SK-N-SH (cell line): ENCODE measurements at regions not wholly inside any gene's neighbourhood (a gene's known extent, or its start where the extent isn't known, plus 50 kb on each side); places are given as distances from the start of the nearest gene placed in this dataset.

Experiments used
- CTCF ChIA-PET: fragments of 300-600, 350-600 bp; formaldehyde crosslinking; extraction: SDS; loops from one replicate; lab custom pipeline; 2021; lab: Yijun Ruan, JAX
- POLR2A ChIA-PET: fragments of 350-600 bp; sonication (Branson Sonifier 250); formaldehyde crosslinking; extraction: SDS; loops from one replicate; lab custom pipeline; 2020; ENCODE audit warnings: antibody characterized with exemption, inconsistent platforms; lab: Yijun Ruan, JAX
- DNase-seq: peaks from one replicate; pipeline ENCODE4 v3.0.0; 2012
- H2AFZ ChIP-seq: fragments of 200-600 bp; sonication (generic); 2 replicates; pipeline ENCODE4 v1.8.1; 2016; ENCODE audit warnings: antibody characterized with exemption, mild to moderate bottlenecking, low read depth
- H3F3A ChIP-seq: fragments of 200-600 bp; sonication (generic); replicated peaks from 2 replicates; pipeline ENCODE3; 2016; ENCODE audit warnings: antibody characterized with exemption, mild to moderate bottlenecking; ENCODE audit not compliant: insufficient read depth
- H3K27ac ChIP-seq, 2 experiments: fragments of 200-500 bp in 1 of 2; fragments of 200-600 bp in 1 of 2; sonication (Bioruptor generic) in 1 of 2; sonication (generic), shearing (Covaris generic) in 1 of 2; 2 replicates each; pipeline versions ENCODE4 v1.5.1 to v1.6.1; 2014 to 2016; ENCODE audit warnings: low read depth in 2 of 2, inconsistent platforms in 1 of 2, low read length in 1 of 2, mild to moderate bottlenecking in 1 of 2, mixed read lengths in 1 of 2
- H3K27me3 ChIP-seq: fragments of 200-600 bp; sonication (generic), shearing (Covaris generic); 2 replicates; pipeline ENCODE4 v1.6.1; 2016; ENCODE audit warnings: mixed run types; ENCODE audit not compliant: insufficient read depth
- H3K36me3 ChIP-seq, 2 experiments: fragments of 200-500 bp in 1 of 2; fragments of 200-600 bp in 1 of 2; sonication (Bioruptor generic) in 1 of 2; sonication (generic) in 1 of 2; replicated peaks in 1 of 2; 2 replicates each; pipeline versions ENCODE3 to v1.5.1; 2014 to 2016; ENCODE audit warnings: low read length in 1 of 2, mild to moderate bottlenecking in 1 of 2; ENCODE audit not compliant: insufficient read depth in 2 of 2, control insufficient read depth in 1 of 2
- H3K4me1 ChIP-seq, 2 experiments: fragments of 200-500 bp in 1 of 2; fragments of 200-600 bp in 1 of 2; sonication (Bioruptor generic) in 1 of 2; sonication (generic), shearing (Covaris generic) in 1 of 2; 2 replicates each; pipeline versions ENCODE4 v1.5.1 to v1.6.1; 2014 to 2016; ENCODE audit warnings: low read depth in 1 of 2, low read length in 1 of 2, mixed run types in 1 of 2; ENCODE audit not compliant: insufficient read depth in 2 of 2, control insufficient read depth in 1 of 2
- H3K4me2 ChIP-seq: fragments of 200-600 bp; sonication (generic), shearing (Covaris generic); 2 replicates; pipeline ENCODE4 v1.6.1; 2017; ENCODE audit warnings: mixed run types
- H3K4me3 ChIP-seq, 2 experiments: fragments of 200-500 bp in 1 of 2; fragments of 200-600 bp in 1 of 2; sonication (Bioruptor generic) in 1 of 2; sonication (generic), shearing (Covaris generic) in 1 of 2; 2 replicates each; pipeline versions ENCODE4 v1.5.1 to v1.8.1; 2014 to 2016; ENCODE audit warnings: low read depth in 2 of 2, inconsistent platforms in 1 of 2, low read length in 1 of 2, mild to moderate bottlenecking in 1 of 2, mixed read lengths in 1 of 2, moderate library complexity in 1 of 2
- H3K79me2 ChIP-seq: fragments of 200-600 bp; sonication (generic); 2 replicates; pipeline ENCODE4 v1.8.1; 2017; ENCODE audit warnings: mild to moderate bottlenecking; ENCODE audit not compliant: insufficient read depth
- H3K9ac ChIP-seq: fragments of 200-600 bp; sonication (generic); 2 replicates; pipeline ENCODE4 v1.6.1; 2017; ENCODE audit warnings: mixed run types
- H3K9me2 ChIP-seq: fragments of 200-600 bp; sonication (generic); 2 replicates; pipeline ENCODE4 v1.6.1; 2017; ENCODE audit warnings: mixed run types
- H3K9me3 ChIP-seq: fragments of 200-600 bp; sonication (generic); 2 replicates; pipeline ENCODE4 v1.6.1; 2017; ENCODE audit warnings: mixed run types, mild to moderate bottlenecking, moderate library complexity
- H4K20me1 ChIP-seq: fragments of 200-600 bp; sonication (generic); 2 replicates; pipeline ENCODE4 v1.6.1; 2017; ENCODE audit warnings: mild to moderate bottlenecking, mixed run types; ENCODE audit not compliant: insufficient read depth
- CHD2 ChIP-seq: fragments of 150-350 bp; IDR thresholded peaks from 2 replicates; pipeline ENCODE4 v1.6.1; 2018; ENCODE audit warnings: low read length; ENCODE audit not compliant: partially characterized antibody
- EP300 ChIP-seq, 2 experiments: IDR thresholded peaks; 2 replicates each; pipeline versions ENCODE4 v1.4.0 to v1.6.1; 2012; ENCODE audit warnings: borderline replicate concordance in 1 of 2, low read depth in 1 of 2, low read length in 1 of 2
- FOSL2 ChIP-seq: IDR thresholded peaks from 2 replicates; pipeline ENCODE4 v1.4.0; 2012; ENCODE audit warnings: low read depth, mild to moderate bottlenecking, moderate library complexity, borderline replicate concordance
- FOXJ3 ChIP-seq: sonication (generic); formaldehyde crosslinking; IDR thresholded peaks from 2 replicates; pipeline ENCODE4 v1.5.1; 2020; ENCODE audit warnings: mild to moderate bottlenecking, missing genetic modification reagents
- FOXM1 ChIP-seq: IDR thresholded peaks from 2 replicates; pipeline ENCODE4 v1.4.0; 2012; ENCODE audit warnings: low read depth, mild to moderate bottlenecking
- GATA2 ChIP-seq: sonication (generic); formaldehyde crosslinking; IDR thresholded peaks from 2 replicates; pipeline ENCODE4 v1.5.0; 2020; ENCODE audit warnings: mild to moderate bottlenecking, missing genetic modification reagents
- MAX ChIP-seq: IDR thresholded peaks from 2 replicates; pipeline ENCODE4 v1.4.0; 2012; ENCODE audit warnings: low read depth
- MXI1 ChIP-seq: IDR thresholded peaks from 2 replicates; pipeline ENCODE4 v1.6.1; 2012; ENCODE audit warnings: mild to moderate bottlenecking, low read depth, low read length, improper control_type of control experiment
- PBX3 ChIP-seq: IDR thresholded peaks from 2 replicates; pipeline ENCODE4; 2012
- RXRA ChIP-seq: IDR thresholded peaks from 2 replicates; pipeline ENCODE4 v1.4.0; 2012; ENCODE audit warnings: low read depth, mild to moderate bottlenecking, borderline replicate concordance
- SMC3 ChIP-seq: IDR thresholded peaks from 2 replicates; pipeline ENCODE4 v1.6.1; 2012; ENCODE audit warnings: low read depth, low read length, improper control_type of control experiment
- TAF1 ChIP-seq: IDR thresholded peaks from 2 replicates; pipeline ENCODE4 v1.6.1; 2012; ENCODE audit warnings: low read depth, mild to moderate bottlenecking, low read length, moderate library complexity, borderline replicate concordance
- TEAD4 ChIP-seq: IDR thresholded peaks from 2 replicates; pipeline ENCODE4 v1.4.0; 2012; ENCODE audit warnings: mild to moderate bottlenecking, borderline replicate concordance; ENCODE audit not compliant: insufficient read depth
- ZBTB33 ChIP-seq: IDR thresholded peaks from 2 replicates; pipeline ENCODE4 v1.4.0; 2012; ENCODE audit warnings: low read depth, borderline replicate concordance
- WGBS: methylation state at CpG from one replicate; pipeline ENCODE4 v1.1.6; 2017; ENCODE audit warnings: low lambda C conversion rate; 5-methylcytosine and 5-hydroxymethylcytosine counted together

GRCh38 chr3:171533702-171534101 is 73.5 kb upstream of the TNIK start:
- TF ChIP-seq TEAD4: no peak
- no peak for TF ChIP-seq FOSL2
- no peak for TF ChIP-seq FOXJ3 (CRISPR knock-in tag)
- no peak for TF ChIP-seq MAX
- no peak for TF ChIP-seq FOXM1
- TF ChIP-seq SMC3: no peak
- no peak for TF ChIP-seq EP300 (IDR thresholded peaks at IDR 0.05; ENCODE audit: borderline replicate concordance in 1 of 2, low read depth in 1 of 2, low read length in 1 of 2)
- TF ChIP-seq MXI1: no peak
- TF ChIP-seq GATA2 (CRISPR knock-in tag): no peak
- TF ChIP-seq RXRA: no peak
- TF ChIP-seq TAF1: no peak
- TF ChIP-seq, all 33 proteins: peak for 0
- H3K79me2 ChIP-seq: no peaks in the 10 kb centered on the region
- no peaks in the 10 kb centered on the region for H3K36me3 ChIP-seq
- H2AFZ ChIP-seq: no peak overlapping the region
- H3K4me2 ChIP-seq: no peak overlapping the region
- no peak overlapping the region for H3K4me3 ChIP-seq
- no peak overlapping the region for H3K27ac ChIP-seq
- H3K4me1 ChIP-seq: no peaks in the 10 kb centered on the region
- CTCF ChIA-PET: no interaction called here
- H3K27me3 ChIP-seq: no peaks in the 10 kb centered on the region
- H4K20me1 ChIP-seq: no peaks in the 10 kb centered on the region
- POLR2A ChIA-PET: no interaction called here
- H3K9ac ChIP-seq: no peak overlapping the region
- 89% methylated on average over 2 of the region's 2 CpGs for WGBS
- no peaks in the 10 kb centered on the region for H3K9me2 ChIP-seq
- H3K9me3 ChIP-seq: no peaks in the 10 kb centered on the region
- DNase-seq: no peak
- no peaks in the 10 kb centered on the region for H3F3A ChIP-seq

GRCh38 chr3:171532294-171532693 is 72.1 kb upstream of the TNIK start:
- Histone ChIP-seq H3K4me2 (no peak overlapping the region), H3K36me3 (no peaks in the 10 kb centered on the region), H2AFZ (no peak overlapping the region), H3K9me3 (no peaks in the 10 kb centered on the region), H3K4me3 (no peak overlapping the region), H3F3A (no peaks in the 10 kb centered on the region), H3K9ac (no peak overlapping the region), H4K20me1 (no peaks in the 10 kb centered on the region), H3K27ac (no peak overlapping the region), H3K27me3 (no peaks in the 10 kb centered on the region), H3K4me1 (no peaks in the 10 kb centered on the region), H3K9me2 (no peaks in the 10 kb centered on the region), H3K79me2 (no peaks in the 10 kb centered on the region)
- DNase-seq: no peak
- CTCF ChIA-PET: no interaction called here
- TF ChIP-seq PBX3 (no peak), ZBTB33 (no peak), CHD2 (no peak), SMC3 (no peak)
- WGBS: 38% methylated on average over 1 of the region's 1 CpG
- POLR2A ChIA-PET: no interaction called here
